Erythroblast (primary cell): ENCODE measurements at regions not wholly inside any gene's neighbourhood (a gene's known extent, or its start where the extent isn't known, plus 50 kb on each side); places are given as distances from the start of the nearest gene placed in this dataset.
"Not testable (repeated sequence)": the region's sequence is repeated elsewhere in the genome, so short reads cannot be mapped to it uniquely, and the experiment has no call there.

Experiments used
- GATA1 ChIP-seq: IDR thresholded peaks from 2 replicates; pipeline ENCODE4 v1.6.1; 2011; ENCODE audit warnings: low read depth, mild to moderate bottlenecking, control low read depth, low read length, moderate library complexity
- POLR2A ChIP-seq: IDR thresholded peaks from 2 replicates; pipeline ENCODE4 v1.6.1; 2011; ENCODE audit warnings: mild to moderate bottlenecking, low read length

GRCh38 chr22:25433381-25433970, 131.0 kb upstream of the GRK3 start:
- not testable (repeated sequence) for TF ChIP-seq POLR2A, GATA1
